GM04504 (cell line): ENCODE measurements at regions not wholly inside any gene's neighbourhood (a gene's known extent, or its start where the extent isn't known, plus 50 kb on each side); places are given as distances from the start of the nearest gene placed in this dataset.
A peak's percentile ranks its signal among the peaks of the same experiment; 100 is the strongest.

ENCODE experiments used
- DNase-seq: peaks from one replicate; pipeline ENCODE4 v3.0.0-alpha.2; 2012; ENCODE audit warnings: low read depth

- DNase-seq: no peak
These were observed 53.2 kb upstream of the TFEC start for GRCh38 chr7:116083796-116084195.

GRCh38 chr7:116086547-116087045 lies 56.0 kb upstream of the TFEC start:
- DNase-seq: no peak

DNA sequence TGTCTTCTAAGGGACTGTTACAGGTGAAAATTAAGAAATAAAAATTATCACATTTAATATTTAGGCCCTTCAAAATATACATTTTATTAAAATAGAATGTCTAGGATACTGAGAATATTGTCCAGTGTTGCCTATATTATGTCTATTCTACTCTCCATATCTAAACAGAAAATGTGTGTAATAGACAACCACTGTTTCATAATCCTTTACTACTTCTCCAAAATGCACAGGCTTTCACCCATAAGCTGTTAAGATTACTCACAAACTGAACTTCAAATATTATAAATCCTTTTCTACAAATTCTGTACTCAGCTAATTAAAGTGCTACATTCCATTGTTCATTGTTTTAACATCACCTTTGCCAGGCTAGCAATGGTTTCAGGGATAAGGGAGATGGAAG lies 56.7 kb upstream of the TFEC start:
- no peak for DNase-seq

GRCh38 chr7:116087984-116088383 lies 57.4 kb upstream of the TFEC start:
- no peak for DNase-seq

DNA sequence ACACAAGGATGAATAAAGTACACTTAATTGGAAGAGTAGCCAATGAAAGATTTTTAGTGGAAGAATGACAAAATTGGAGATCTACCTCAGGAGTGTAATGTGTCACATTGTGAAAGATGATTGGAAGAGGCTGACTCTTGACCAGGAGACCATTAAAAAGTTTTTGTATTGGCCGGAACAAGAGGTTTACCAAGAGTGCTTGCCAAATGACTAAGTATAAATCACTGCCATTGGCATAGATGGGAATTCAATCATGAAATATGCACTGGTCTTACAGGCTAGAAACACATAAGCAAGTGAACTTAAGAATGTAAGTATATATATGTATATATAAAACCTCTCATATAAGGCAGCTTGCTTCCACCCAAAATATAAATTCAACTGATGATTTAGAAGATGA lies 58.7 kb upstream of the TFEC start:
- no peak for DNase-seq

DNA sequence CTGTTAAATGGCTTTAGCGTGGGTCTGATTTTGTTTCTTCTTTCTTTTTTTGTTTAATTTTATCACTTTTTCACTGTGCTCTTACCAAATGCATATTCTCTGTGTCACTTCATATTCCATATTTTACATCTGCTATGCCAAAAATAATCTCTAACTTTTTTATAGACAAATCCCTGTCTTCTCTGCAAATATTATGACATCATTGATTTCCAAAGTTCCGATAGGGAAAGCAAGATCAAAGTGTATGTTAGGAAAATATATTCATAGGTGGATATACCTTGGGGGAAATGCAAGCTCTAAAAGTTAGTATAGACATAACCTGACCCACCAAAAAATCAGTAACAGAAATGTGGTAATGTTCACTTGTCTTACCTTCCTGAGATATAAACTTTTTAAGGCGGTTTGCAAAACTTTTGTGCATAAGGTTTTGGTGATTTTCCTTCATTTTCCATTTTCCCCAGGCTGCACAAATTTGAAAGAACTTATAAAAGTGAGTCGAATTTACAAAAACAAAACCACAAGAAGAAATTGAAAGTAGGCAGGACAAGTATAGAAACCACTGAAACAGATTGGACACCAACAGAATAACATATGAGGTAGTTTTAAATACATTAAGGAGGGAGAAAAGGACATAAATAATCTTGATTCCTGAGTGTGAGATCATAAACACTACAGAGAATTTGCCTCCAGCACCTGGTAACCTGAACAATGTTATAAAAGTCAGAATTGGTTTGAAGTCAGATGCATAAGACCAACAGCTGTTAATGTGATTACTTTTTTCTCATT lies 63.1 kb upstream of the TFEC start:
- no peak for DNase-seq

GRCh38 chr7:116095396-116095795 lies 64.8 kb upstream of the TFEC start:
- DNase-seq: no peak

GRCh38 chr7:116097365-116098009 lies 66.9 kb upstream of the TFEC start:
- peak; percentile 31 for DNase-seq

DNA sequence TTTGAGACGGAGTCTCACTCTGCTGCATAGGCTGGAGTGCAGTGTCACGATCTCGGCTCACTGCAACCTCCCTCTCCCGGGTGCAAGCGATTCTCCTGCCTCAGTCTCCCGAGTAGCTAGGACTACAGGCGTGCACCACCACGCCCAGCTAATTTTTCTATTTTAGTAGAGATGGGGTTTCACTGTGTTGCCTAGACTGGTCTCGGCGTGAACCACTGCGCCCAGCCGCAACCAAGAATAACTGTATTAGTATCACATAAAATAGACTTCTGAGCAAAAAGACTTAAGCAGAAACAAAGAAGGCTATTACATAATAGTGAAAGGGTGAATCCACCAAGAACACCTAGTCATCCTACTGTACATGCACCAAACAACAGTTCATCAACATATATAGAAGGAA lies 67.6 kb upstream of the TFEC start:
- no peak for DNase-seq

GRCh38 chr7:116100626-116101025 lies 70.1 kb upstream of the TFEC start:
- no peak for DNase-seq

GRCh38 chr7:116101704-116102103 lies 71.1 kb upstream of the TFEC start:
- peak; percentile 6 for DNase-seq

GRCh38 chr7:116111475-116111874 lies 80.9 kb upstream of the TFEC start:
- DNase-seq: no peak

DNA sequence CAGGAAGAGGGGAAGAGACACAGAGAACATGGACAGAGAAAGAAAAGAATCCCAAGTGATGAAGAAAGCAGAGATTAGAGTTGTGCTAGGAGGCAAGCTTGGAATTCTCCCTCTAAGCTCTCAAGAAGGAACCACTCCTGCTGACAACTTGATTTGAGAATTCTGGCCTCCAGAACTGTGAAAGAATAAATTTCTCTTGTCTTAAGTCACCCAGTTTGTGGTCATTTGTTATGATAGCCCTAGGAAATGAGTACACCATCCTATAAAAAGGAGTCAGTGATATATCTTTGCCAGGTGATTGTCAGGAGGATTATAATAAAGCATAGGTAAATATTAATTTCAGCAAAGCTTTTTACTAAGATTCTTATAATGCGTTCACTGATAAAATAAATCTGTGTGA lies 82.7 kb upstream of the TFEC start:
- no peak for DNase-seq

DNA sequence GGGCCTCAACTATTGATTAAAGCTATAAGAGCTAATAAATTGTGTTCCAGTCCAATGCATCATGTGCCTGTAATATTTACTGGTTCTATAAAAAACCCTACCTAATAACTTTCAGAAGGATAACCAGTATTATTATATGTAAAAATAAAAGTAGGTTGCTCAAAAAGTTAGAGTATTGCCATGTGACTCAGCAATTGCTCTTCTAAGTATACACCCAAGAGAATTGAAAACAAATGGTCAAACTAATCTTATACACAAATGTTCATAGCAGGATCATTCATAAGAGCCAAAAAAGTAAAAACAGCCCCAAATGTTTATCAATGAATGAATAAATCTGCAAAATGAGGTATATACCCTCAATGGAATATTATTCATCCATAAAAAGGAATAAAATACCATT lies 89.5 kb upstream of the TES start:
- no peak for DNase-seq

GRCh38 chr7:116122972-116123595 lies 87.3 kb upstream of the TES start:
- peak; percentile 3 for DNase-seq

DNA sequence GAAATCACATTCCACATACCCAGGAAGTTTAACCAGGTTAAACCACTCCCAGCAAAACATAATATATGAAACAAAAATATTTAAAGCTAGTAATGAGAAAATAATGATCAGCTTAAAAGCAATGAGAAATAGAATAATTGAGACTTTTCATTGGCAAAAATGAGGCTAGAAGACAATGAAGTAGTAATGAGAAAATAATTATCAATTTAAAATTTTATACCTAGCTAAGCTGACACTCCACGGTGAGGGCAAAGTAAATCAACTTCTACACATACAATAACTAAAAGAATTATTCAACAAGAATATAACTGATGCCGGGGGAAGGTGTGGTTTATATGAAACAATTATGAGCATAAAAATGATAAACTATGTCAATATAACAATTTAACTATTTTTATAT lies 82.2 kb upstream of the TES start:
- DNase-seq: no peak

DNA sequence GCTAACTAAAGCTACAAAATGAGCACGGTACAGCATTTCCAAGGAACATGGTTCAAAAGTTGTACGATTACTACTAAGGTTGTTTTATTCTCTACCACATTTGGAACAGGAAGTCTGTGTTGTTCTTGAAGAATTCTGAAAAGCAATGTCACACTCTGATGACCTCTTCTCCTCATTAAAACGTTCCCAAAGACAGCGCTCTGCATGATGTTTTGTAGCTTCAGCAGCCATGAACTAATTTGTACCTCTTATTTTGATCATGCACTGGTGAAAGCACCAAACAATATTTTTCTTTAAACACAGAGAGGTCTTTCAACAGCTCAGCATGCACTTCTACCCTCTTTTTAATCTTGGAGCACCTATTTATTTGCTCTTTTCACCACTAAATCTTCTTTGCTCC lies 75.0 kb upstream of the TES start:
- no peak for DNase-seq

DNA sequence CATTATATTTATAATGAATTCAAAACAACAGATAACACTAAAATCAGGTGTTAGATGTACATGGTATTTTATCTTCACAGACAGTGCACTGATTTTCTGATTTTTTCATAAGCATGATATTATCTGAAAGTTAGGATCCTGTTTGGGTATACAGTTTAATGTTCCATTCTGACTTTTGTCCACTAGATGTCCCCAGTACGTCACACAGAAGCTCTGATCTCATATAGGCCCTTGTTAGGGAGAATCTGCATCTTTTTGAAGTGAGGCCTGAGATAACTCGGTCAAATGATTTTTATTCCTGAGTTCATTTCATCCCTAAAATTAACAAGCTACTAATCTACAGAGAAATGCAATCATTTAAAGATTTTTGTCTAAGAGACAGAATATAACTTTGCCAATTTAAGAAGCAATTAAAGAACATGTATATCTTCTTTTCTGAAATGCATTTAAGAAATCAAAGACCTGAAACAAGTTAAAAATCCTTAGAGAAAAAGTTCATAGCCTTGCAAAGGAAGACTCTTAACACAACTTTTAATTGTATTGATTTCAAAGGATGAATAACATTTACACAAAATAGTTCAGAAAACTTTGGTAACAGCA lies 72.0 kb upstream of the TES start:
- DNase-seq: peak; percentile 35

DNA sequence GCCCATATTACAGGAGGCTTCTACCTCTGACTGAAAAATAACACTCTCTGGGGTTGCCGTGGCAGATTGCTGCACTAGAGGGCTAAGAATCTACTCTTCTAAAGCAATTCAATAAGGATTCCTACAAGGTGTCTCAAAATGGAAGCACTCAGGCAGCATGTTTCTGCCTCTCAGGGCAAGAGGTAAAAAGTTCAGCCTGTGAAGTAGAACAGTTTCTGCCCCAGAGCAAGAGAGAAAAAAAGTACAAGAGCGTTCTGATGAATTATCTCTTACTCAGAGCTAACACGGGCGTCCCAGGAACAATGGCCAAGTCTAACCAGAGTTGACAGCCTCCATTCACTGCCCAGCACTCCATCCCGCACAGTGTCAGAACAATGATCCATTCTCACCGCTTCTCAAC lies 71.3 kb upstream of the TES start:
- DNase-seq: no peak

GRCh38 chr7:116139807-116140206 lies 70.5 kb upstream of the TES start:
- no peak for DNase-seq

- DNase-seq: no peak
These were observed 68.0 kb upstream of the TES start for GRCh38 chr7:116142374-116142773.

DNA sequence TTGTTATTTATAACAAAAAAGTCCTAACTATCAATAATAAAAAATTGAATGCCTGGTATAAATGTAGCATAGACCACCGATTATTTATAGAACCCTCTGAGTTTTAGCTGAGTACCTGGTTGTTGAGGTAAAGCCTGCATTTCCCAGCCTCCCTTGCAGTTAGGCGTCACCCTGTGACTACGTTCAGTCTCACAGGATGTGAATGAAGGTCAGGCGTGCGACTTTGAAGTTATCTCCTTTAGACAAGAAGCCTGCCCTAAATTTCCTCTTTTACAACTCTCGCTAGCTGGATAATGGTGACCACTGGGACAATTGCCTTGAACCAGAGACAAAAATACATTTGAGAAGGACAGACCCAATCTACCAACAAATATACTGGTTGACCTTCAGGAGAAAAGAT lies 67.5 kb upstream of the TES start:
- no peak for DNase-seq
